HepG2 (cell line): ENCODE measurements at regions not wholly inside any gene's neighbourhood (a gene's known extent, or its start where the extent isn't known, plus 50 kb on each side); places are given as distances from the start of the nearest gene placed in this dataset.

Experiments
- ATAC-seq: fragments of 200-7000 bp; cut with Tn5 transposase; 3 replicates; pipeline ENCODE4 v1.9.1; 2020; ENCODE audit warnings: mild to moderate bottlenecking, moderate library complexity
- BruUV-seq: library from RNA; stranded (reverse); fragments of 400-500 nt; replicated peaks from 2 replicates; lab custom pipeline; 2021; lab: Mats Ljungman, UMichigan
- CTCF ChIA-PET: fragments of 300-600 bp; formaldehyde crosslinking; extraction: SDS; loops from one replicate; lab custom pipeline; 2021; ENCODE audit warnings: low total read pairs, inconsistent platforms, low intra/inter-chr PET ratio; lab: Yijun Ruan, JAX
- POLR2A ChIA-PET: fragments of 350-600 bp; sonication (Branson Sonifier 250); formaldehyde crosslinking; loops from one replicate; lab custom pipeline; 2020; ENCODE audit warnings: antibody characterized with exemption, inconsistent platforms; lab: Yijun Ruan, JAX
- DNase-seq: peaks from one replicate; pipeline ENCODE4 v3.0.0-alpha.2; 2015; ENCODE audit warnings: low spot score
- FAIRE-seq: peaks from 3 replicates; lab custom pipeline; 2011; peaks lifted over from hg19 to GRCh38; lab: Jason Lieb, UNC
- H2AFZ ChIP-seq: one replicate; pipeline ENCODE4 v1.6.1; 2011; ENCODE audit warnings: low read length, inconsistent platforms
- H3K27ac ChIP-seq: fragments of 300-600 bp; 3 replicates; pipeline ENCODE4 v1.8.0; 2011; ENCODE audit warnings: mixed run types, mild to moderate bottlenecking, mixed read lengths, low read length, inconsistent platforms; ENCODE audit not compliant: insufficient read depth; ENCODE audit errors: extremely low read length
- H3K27me3 ChIP-seq, 2 experiments: fragments of 200-600 bp in 1 of 2; 2 replicates in 1 of 2; 3 replicates in 1 of 2; pipeline versions ENCODE4 v1.6.0 to v1.8.0; 2011; ENCODE audit warnings: low read length in 2 of 2, mild to moderate bottlenecking in 2 of 2, moderate library complexity in 2 of 2, inconsistent platforms in 1 of 2; ENCODE audit not compliant: insufficient read depth in 2 of 2, control insufficient read depth in 1 of 2
- H3K36me3 ChIP-seq, 2 experiments: fragments of 200-600 bp in 1 of 2; replicated peaks in 1 of 2; 2 replicates in 1 of 2; 3 replicates in 1 of 2; pipeline versions ENCODE4 v1.5.1 to v1.8.0; 2011; ENCODE audit warnings: low read length in 2 of 2, inconsistent platforms in 1 of 2; ENCODE audit not compliant: insufficient read depth in 2 of 2, control insufficient read depth in 1 of 2
- H3K4me1 ChIP-seq: 2 replicates; pipeline ENCODE4 v1.5.1; 2012; ENCODE audit warnings: low read length, inconsistent platforms; ENCODE audit not compliant: insufficient read depth
- H3K4me2 ChIP-seq: 2 replicates; pipeline ENCODE4 v1.6.0; 2011; ENCODE audit warnings: low read depth, low read length, inconsistent platforms
- H3K4me3 ChIP-seq, 3 experiments: fragments of 200-600 bp in 1 of 3; sonication (generic), shearing (Covaris generic) in 1 of 3; replicated peaks in 1 of 3; 2 replicates each; pipeline ENCODE4 v1.5.1; 2011 to 2016; ENCODE audit warnings: low read length in 3 of 3, inconsistent platforms in 2 of 3, low read depth in 2 of 3, mild to moderate bottlenecking in 2 of 3, control low read depth in 1 of 3, mixed read lengths in 1 of 3; ENCODE audit not compliant: insufficient read depth in 1 of 3
- H3K79me2 ChIP-seq: one replicate; pipeline ENCODE4 v1.6.1; 2011; ENCODE audit warnings: low read length, inconsistent platforms; ENCODE audit not compliant: insufficient read depth
- H3K9ac ChIP-seq: 2 replicates; pipeline ENCODE4 v1.6.0; 2011; ENCODE audit warnings: mild to moderate bottlenecking, low read depth, low read length, inconsistent platforms; ENCODE audit not compliant: insufficient read depth
- H3K9me3 ChIP-seq: 2 replicates; pipeline ENCODE4 v1.5.1; 2012; ENCODE audit warnings: mild to moderate bottlenecking, low read length
- H4K20me1 ChIP-seq: 2 replicates; pipeline ENCODE4 v1.6.0; 2011; ENCODE audit warnings: inconsistent platforms, mild to moderate bottlenecking, low read length, moderate library complexity; ENCODE audit not compliant: insufficient read depth
- ETV5 ChIP-seq: IDR thresholded peaks from 2 replicates; pipeline ENCODE4 v1.6.1; 2018; ENCODE audit warnings: missing biosample characterization, missing genetic modification reagents, inconsistent platforms, borderline replicate concordance
- HNF1B ChIP-seq: sonication (generic); formaldehyde crosslinking; IDR thresholded peaks from 2 replicates; pipeline ENCODE4 v1.5.1; 2020; ENCODE audit warnings: mild to moderate bottlenecking, moderate library complexity, missing genetic modification reagents
- KAT2B ChIP-seq: fragments of 150-350 bp; IDR thresholded peaks from 2 replicates; pipeline ENCODE4 v1.6.1; 2014; ENCODE audit warnings: low read depth, low read length, borderline replicate concordance
- SALL2 ChIP-seq: sonication (generic); formaldehyde crosslinking; IDR thresholded peaks from 2 replicates; pipeline ENCODE4 v1.8.1; 2023; ENCODE audit warnings: mild to moderate bottlenecking, missing genetic modification reagents, inconsistent platforms
- SNAPC5 ChIP-seq: sonication (generic); formaldehyde crosslinking; IDR thresholded peaks from 2 replicates; pipeline ENCODE4 v1.8.1; 2023; ENCODE audit warnings: mild to moderate bottlenecking, missing genetic modification reagents, borderline replicate concordance
- ZBTB33 ChIP-seq: sonication (generic); formaldehyde crosslinking; IDR thresholded peaks from 2 replicates; pipeline ENCODE4 v1.4.0; 2020; ENCODE audit warnings: missing genetic modification reagents
- ZNF124 ChIP-seq: sonication (generic); formaldehyde crosslinking; IDR thresholded peaks from 2 replicates; pipeline ENCODE4 v1.4.0; 2020; ENCODE audit warnings: missing genetic modification reagents
- ZNF317 ChIP-seq: sonication (generic); formaldehyde crosslinking; IDR thresholded peaks from 2 replicates; pipeline ENCODE4 v1.5.0; 2020; ENCODE audit warnings: mild to moderate bottlenecking, missing genetic modification reagents
- ZNF543 ChIP-seq: sonication (generic); formaldehyde crosslinking; IDR thresholded peaks from 2 replicates; pipeline ENCODE4 v1.4.0; 2020; ENCODE audit warnings: mild to moderate bottlenecking, missing genetic modification reagents
- ZNF567 ChIP-seq: sonication (generic); formaldehyde crosslinking; IDR thresholded peaks from 2 replicates; pipeline ENCODE4 v1.8.1; 2023; ENCODE audit warnings: mild to moderate bottlenecking, missing genetic modification reagents, borderline replicate concordance
- ZNF709 ChIP-seq: sonication (generic); formaldehyde crosslinking; IDR thresholded peaks from 2 replicates; pipeline ENCODE4 v1.5.0; 2020; ENCODE audit warnings: mild to moderate bottlenecking, missing genetic modification reagents
- WGBS: methylation state at CpG from one replicate; pipeline ENCODE4 v1.1.6; 2017; ENCODE audit warnings: low lambda C conversion rate; 5-methylcytosine and 5-hydroxymethylcytosine counted together
- in situ Hi-C: cut with HindIII; loops from 2 replicates; pipeline ENCODE4 v1.10.0; 2017; ENCODE audit warnings: low pct_unique_long_range_greater_than_20kb; ENCODE audit not compliant: extremely low pct_ligation_motif_present
- intact Hi-C: fragments of 100-400 bp; cut with micrococcal nuclease; formaldehyde crosslinking; loops from one replicate; pipeline ENCODE4 v1.10.0; 2022; ENCODE audit not compliant: unreplicated experiment

- TF ChIP-seq ZBTB33 (CRISPR knock-in tag) (no peak), ZNF317 (CRISPR knock-in tag) (peak; percentile 92), ZNF124 (CRISPR knock-in tag) (no peak), ETV5 (no peak), SALL2 (CRISPR knock-in tag) (no peak), HNF1B (CRISPR knock-in tag) (no peak), SNAPC5 (CRISPR knock-in tag) (no peak)
- TF ChIP-seq, all 625 proteins: peak for 25
Observed at GRCh38 chr1:93813076-93813475, 65.9 kb downstream of the DNTTIP2 start (continued).

GRCh38 chr1:93811326-93812065, 67.5 kb downstream of the DNTTIP2 start:
- peak; percentile 63; the same call in 1 of the 2 replicates for TF ChIP-seq ZNF543
- TF ChIP-seq ZNF567 (CRISPR knock-in tag): no peak
- no peak for TF ChIP-seq ZNF709
- TF ChIP-seq KAT2B: no peak
- TF ChIP-seq, all 625 proteins: peak for 1
- WGBS: 92% methylated on average over 7 of the region's 7 CpGs
- ATAC-seq (no peak), DNase-seq (no peak), FAIRE-seq (no peak)
- no peak overlapping the region for H3K4me3 ChIP-seq
- H3K27ac ChIP-seq: no peak overlapping the region
- H3K9me3 ChIP-seq: peaks cover 6% of the 10 kb centered on the region
- H3K27me3 ChIP-seq: no peaks in the 10 kb centered on the region
- no peaks in the 10 kb centered on the region for H3K79me2 ChIP-seq
- no TSS peak for BruUV-seq
- CTCF ChIA-PET: interaction anchor here (7.1 kb wide), 1 partner anchor 182 kb away, joined by 89 read pairs; no protein-coding TSS in a partner anchor
- H3K4me1 ChIP-seq: peaks cover 20% of the 10 kb centered on the region
- POLR2A ChIA-PET: interaction anchor here (0.8 to 2.3 kb wide), 4 partner anchors 34 to 194 kb away, joined by 3 to 9 read pairs (median 3); no protein-coding TSS in a partner anchor
- H4K20me1 ChIP-seq: no peaks in the 10 kb centered on the region
- H3K36me3 ChIP-seq: no peaks in the 10 kb centered on the region
- intact Hi-C loops: loop anchor here (5.0 kb wide), 1 partner anchor 54 kb away; no protein-coding TSS in a partner anchor
- no peak overlapping the region for H2AFZ ChIP-seq
- in situ Hi-C loops: loop anchor here (5.0 kb wide), 1 partner anchor 184 kb away; no protein-coding TSS in a partner anchor
- H3K9ac ChIP-seq: no peak overlapping the region
- H3K4me2 ChIP-seq: no peak overlapping the region
